Caco-2 (cell line): ENCODE measurements at regions not wholly inside any gene's neighbourhood (a gene's known extent, or its start where the extent isn't known, plus 50 kb on each side); places are given as distances from the start of the nearest gene placed in this dataset.

Source experiments
- BruUV-seq: library from RNA; stranded (reverse); fragments of 400-500 nt; replicated peaks from 2 replicates; lab custom pipeline; 2021; lab: Mats Ljungman, UMichigan
- CTCF ChIA-PET: fragments of 300-600 bp; sonication (Branson Sonifier 250); formaldehyde crosslinking; loops from one replicate; lab custom pipeline; 2022; ENCODE audit warnings: antibody characterized with exemption; lab: Charles Lee
- POLR2A ChIA-PET: fragments of 300-600 bp; sonication (Branson Sonifier 250); formaldehyde crosslinking; loops from one replicate; lab custom pipeline; 2022; ENCODE audit warnings: antibody characterized with exemption; lab: Charles Lee
- DNase-seq, 2 experiments: peaks; one replicate each; pipeline versions ENCODE4 v3.0.0 to v3.0.0-alpha.2; 2020 to 2022
- H3K27me3 ChIP-seq: replicated peaks from 2 replicates; pipeline ENCODE4 v1.6.0; 2011; ENCODE audit warnings: low read length; ENCODE audit not compliant: control insufficient read depth, insufficient read depth
- H3K36me3 ChIP-seq: 2 replicates; pipeline ENCODE4 v1.5.1; 2011; ENCODE audit warnings: low read length; ENCODE audit not compliant: control insufficient read depth, insufficient read depth
- H3K4me1 ChIP-seq: fragments of 250-450 bp; sonication (Bioruptor Pico); 2 replicates; pipeline ENCODE4 v1.5.1; 2020; ENCODE audit warnings: mild to moderate bottlenecking
- H3K4me3 ChIP-seq: 2 replicates; pipeline ENCODE4 v1.5.1; 2011; ENCODE audit warnings: low read depth, mild to moderate bottlenecking, control low read depth, low read length
- H3K9me3 ChIP-seq: fragments of 250-450 bp; sonication (Bioruptor Pico); 2 replicates; pipeline ENCODE4 v1.5.1; 2020; ENCODE audit warnings: mild to moderate bottlenecking, moderate library complexity
- H3K27ac Mint-ChIP-seq: one replicate; pipeline ENCODE4 v1.8.0; 2022; ENCODE audit warnings: mixed read lengths; ENCODE audit not compliant: unreplicated experiment
- H3K27me3 Mint-ChIP-seq: one replicate; pipeline ENCODE4 v1.8.0; 2022; ENCODE audit warnings: mixed read lengths; ENCODE audit not compliant: insufficient read depth, unreplicated experiment
- H3K36me3 Mint-ChIP-seq: one replicate; pipeline ENCODE4 v1.8.0; 2022; ENCODE audit warnings: mild to moderate bottlenecking, mixed read lengths; ENCODE audit not compliant: insufficient read depth, unreplicated experiment
- H3K4me1 Mint-ChIP-seq: one replicate; pipeline ENCODE4 v1.8.0; 2022; ENCODE audit warnings: low read depth, mixed read lengths; ENCODE audit not compliant: unreplicated experiment
- H3K4me3 Mint-ChIP-seq: one replicate; pipeline ENCODE4 v1.8.0; 2022; ENCODE audit warnings: mild to moderate bottlenecking, moderate library complexity, mixed read lengths; ENCODE audit not compliant: unreplicated experiment
- H3K9me3 Mint-ChIP-seq: one replicate; pipeline ENCODE4 v1.8.0; 2022; ENCODE audit warnings: mixed read lengths; ENCODE audit not compliant: unreplicated experiment
- CTCF ChIP-seq, 2 experiments: fragments of 200-600 bp in 1 of 2; IDR thresholded peaks; 1 replicate in 1 of 2; 2 replicates in 1 of 2; pipeline versions ENCODE4 v1.5.1 to v1.8.0; 2011 to 2022; ENCODE audit warnings: antibody characterized with exemption in 1 of 2, control low read depth in 1 of 2, inconsistent platforms in 1 of 2, low read depth in 1 of 2, low read length in 1 of 2, mild to moderate bottlenecking in 1 of 2, moderate library complexity in 1 of 2; ENCODE audit not compliant: insufficient read depth in 1 of 2, severe bottlenecking in 1 of 2, unreplicated experiment in 1 of 2
- intact Hi-C: fragments of 100-400 bp; cut with micrococcal nuclease; formaldehyde crosslinking; loops from one replicate; pipeline ENCODE4 v1.10.0; 2022; ENCODE audit not compliant: unreplicated experiment

- Histone ChIP-seq H3K36me3 (no peaks in the 10 kb centered on the region), H3K9me3 (no peaks in the 10 kb centered on the region), H3K27me3 (no peaks in the 10 kb centered on the region), H3K4me3 (no peak overlapping the region), H3K4me1 (no peaks in the 10 kb centered on the region)
- Mint-ChIP-seq H3K27me3 (no peaks in the 10 kb centered on the region), H3K36me3 (no peaks in the 10 kb centered on the region), H3K9me3 (no peaks in the 10 kb centered on the region), H3K27ac (no peak overlapping the region), H3K4me1 (no peaks in the 10 kb centered on the region), H3K4me3 (no peak overlapping the region)
- intact Hi-C loops = no loop called here
- ChIA-PET POLR2A (no interaction called here), CTCF (no interaction called here)
- no TSS peak for BruUV-seq
- TF ChIP-seq CTCF (IDR thresholded peaks at IDR 0.05; ENCODE audit: insufficient read depth in 1 of 2, low read depth in 1 of 2, low read length in 1 of 2, severe bottlenecking in 1 of 2, unreplicated experiment in 1 of 2) = no peak
- DNase-seq = no peak
Observed at GRCh38 chr1:143689781-143690180, 282.0 kb downstream of the FAM72C start.

GRCh38 chr1:143680304-143680703 lies 291.5 kb downstream of the FAM72C start:
- no peak for TF ChIP-seq CTCF (IDR thresholded peaks at IDR 0.05; ENCODE audit: insufficient read depth in 1 of 2, low read depth in 1 of 2, low read length in 1 of 2, severe bottlenecking in 1 of 2, unreplicated experiment in 1 of 2)
- no TSS peak for BruUV-seq
- CTCF ChIA-PET = no interaction called here
- no peaks in the 10 kb centered on the region for H3K27me3 ChIP-seq
- Mint-ChIP-seq H3K27me3 (no peaks in the 10 kb centered on the region), H3K9me3 (no peaks in the 10 kb centered on the region), H3K27ac (no peak overlapping the region), H3K4me1 (no peaks in the 10 kb centered on the region), H3K4me3 (no peak overlapping the region), H3K36me3 (no peaks in the 10 kb centered on the region)
- no peak overlapping the region for H3K4me3 ChIP-seq
- no peak for DNase-seq
- intact Hi-C loops = no loop called here
- H3K4me1 ChIP-seq = no peaks in the 10 kb centered on the region
- H3K36me3 ChIP-seq = no peaks in the 10 kb centered on the region
- H3K9me3 ChIP-seq = no peaks in the 10 kb centered on the region
- POLR2A ChIA-PET = no interaction called here

GRCh38 chr1:143672983-143673382 lies 298.8 kb downstream of the FAM72C start:
- Mint-ChIP-seq H3K4me3 (no peak overlapping the region), H3K4me1 (no peaks in the 10 kb centered on the region), H3K27me3 (peaks cover 5% of the 10 kb centered on the region), H3K27ac (no peak overlapping the region), H3K9me3 (no peaks in the 10 kb centered on the region), H3K36me3 (no peaks in the 10 kb centered on the region)
- intact Hi-C loops = no loop called here
- no TSS peak for BruUV-seq
- no peak for DNase-seq
- no peaks in the 10 kb centered on the region for H3K9me3 ChIP-seq
- H3K4me1 ChIP-seq = no peaks in the 10 kb centered on the region
- POLR2A ChIA-PET = no interaction called here
- no peak overlapping the region for H3K4me3 ChIP-seq
- H3K27me3 ChIP-seq = no peaks in the 10 kb centered on the region
- CTCF ChIA-PET = no interaction called here
- H3K36me3 ChIP-seq = no peaks in the 10 kb centered on the region
- TF ChIP-seq CTCF (IDR thresholded peaks at IDR 0.05; ENCODE audit: insufficient read depth in 1 of 2, low read depth in 1 of 2, low read length in 1 of 2, severe bottlenecking in 1 of 2, unreplicated experiment in 1 of 2) = no peak
